Upper lobe of left lung (tissue), 4 donors: ENCODE measurements at regions not wholly inside any gene's neighbourhood (a gene's known extent, or its start where the extent isn't known, plus 50 kb on each side); places are given as distances from the start of the nearest gene placed in this dataset.

Experiments used
- CTCF ChIP-seq, 6 experiments: fragments of 450-650 bp in 4 of 6; fragments of 200-600 bp in 2 of 6; sonication (generic) in 2 of 6; IDR thresholded peaks; one replicate each; pipeline ENCODE4 v1.5.1; 2016 to 2019; ENCODE audit warnings: antibody characterized with exemption in 6 of 6
- POLR2A ChIP-seq, 4 donors: fragments of 450-650 bp; IDR thresholded peaks; one replicate each; pipeline ENCODE4 v1.5.1; 2016 to 2017; ENCODE audit warnings: antibody characterized with exemption in 4 of 4, mild to moderate bottlenecking in 2 of 4
- POLR2AphosphoS5 ChIP-seq, 2 donors: sonication (generic); formaldehyde crosslinking; IDR thresholded peaks; one replicate each; pipeline ENCODE4 v1.5.1; 2017; ENCODE audit warnings: antibody characterized with exemption in 2 of 2

DNA sequence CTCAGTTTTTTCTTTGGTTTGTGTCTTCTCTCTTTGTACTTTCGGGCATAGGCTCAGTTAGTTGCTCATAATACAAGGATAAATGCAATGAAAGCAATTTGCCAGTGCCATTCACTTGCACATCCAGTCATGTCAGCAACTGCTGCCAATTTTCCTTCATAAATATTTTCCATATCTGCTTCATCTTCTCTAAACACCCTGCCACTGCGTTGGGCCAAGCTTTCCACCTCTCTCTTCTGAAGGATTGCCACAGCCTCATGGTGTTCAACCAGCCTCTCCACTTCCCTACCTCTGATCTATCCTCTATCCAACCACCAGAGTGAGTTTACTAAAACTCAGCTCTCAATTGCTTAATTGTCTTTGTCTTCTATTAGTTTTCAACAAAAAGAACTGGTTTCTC, 192.5 kb upstream of the ZNF462 start:
- TF ChIP-seq POLR2A (IDR thresholded peaks at IDR 0.05) (no peak), CTCF (IDR thresholded peaks at IDR 0.05) (no peak), POLR2AphosphoS5 (IDR thresholded peaks at IDR 0.05) (no peak)
